ENCODE measurements at regions not wholly inside any gene's neighbourhood (a gene's known extent, or its start where the extent isn't known, plus 50 kb on each side); places are given as distances from the start of the nearest gene placed in this dataset.
A peak's percentile ranks its signal among the peaks of the same experiment; 100 is the strongest.
"Not testable (repeated sequence)": the region's sequence is repeated elsewhere in the genome, so short reads cannot be mapped to it uniquely, and the experiment has no call there.

DNA sequence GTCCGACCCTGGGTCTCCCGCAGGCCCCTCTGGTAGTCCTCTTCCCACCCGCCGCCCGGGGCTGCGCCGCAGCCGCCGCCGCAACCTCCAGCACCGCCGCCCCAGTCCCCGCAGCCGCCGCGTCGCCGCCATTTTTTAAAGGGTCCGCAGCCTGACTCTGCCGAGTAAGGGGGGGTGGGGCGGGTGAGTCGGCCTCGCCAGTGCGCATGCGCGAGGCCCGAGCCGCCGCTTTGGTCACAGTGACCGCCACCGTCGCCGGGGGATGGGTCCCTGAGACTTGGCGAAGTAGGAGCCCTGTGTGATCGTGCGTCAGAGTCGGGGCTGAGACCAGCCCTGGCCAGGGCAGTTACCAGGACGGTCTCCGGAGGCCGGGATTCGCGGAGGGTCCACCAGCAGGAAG is 532.8 kb downstream of the FOXD4L4 start:
- H3K4me2 ChIP-seq, result peak overlapping the region; percentile 73; the same call in 1 of the 2 replicates
- peak overlapping the region; percentile 57 for H3K4me3 ChIP-seq
- H3K27me3 ChIP-seq (ENCODE audit: insufficient read depth); H4K20me1 ChIP-seq (replicated peaks; ENCODE audit: insufficient read depth); H3K4me1 Mint-ChIP-seq; H3F3A ChIP-seq (replicated peaks; ENCODE audit: low read depth); H3K27ac Mint-ChIP-seq; H3K9me2 ChIP-seq (ENCODE audit: insufficient read depth); ATAC-seq; H3K36me3 Mint-ChIP-seq (ENCODE audit: low read depth); H3K36me3 ChIP-seq (ENCODE audit: insufficient read depth); H3K27me3 Mint-ChIP-seq (ENCODE audit: insufficient read depth, low read depth, poor library complexity); H3K79me2 ChIP-seq (replicated peaks; ENCODE audit: insufficient read depth); H3K27ac ChIP-seq (ENCODE audit: low read depth); H2AFZ ChIP-seq; DNase-seq (ENCODE audit: low spot score); H3K4me1 ChIP-seq (ENCODE audit: insufficient read depth): not testable (repeated sequence)
- Mint-ChIP-seq H3K4me3 (peak overlapping the region; percentile 85), H3K9me3 (peaks cover 19% of the 10 kb centered on the region; the same call in 2 of the 3 replicates)

- H2AFZ ChIP-seq; H3K27ac Mint-ChIP-seq; H4K20me1 ChIP-seq (replicated peaks; ENCODE audit: insufficient read depth); H3K79me2 ChIP-seq (replicated peaks; ENCODE audit: insufficient read depth); H3K9me2 ChIP-seq (ENCODE audit: insufficient read depth); H3F3A ChIP-seq (replicated peaks; ENCODE audit: low read depth); H3K4me2 ChIP-seq; H3K4me1 Mint-ChIP-seq; H3K27me3 Mint-ChIP-seq (ENCODE audit: insufficient read depth, low read depth, poor library complexity); H3K36me3 Mint-ChIP-seq (ENCODE audit: low read depth); DNase-seq (ENCODE audit: low spot score); H3K4me3 ChIP-seq; ATAC-seq; H3K36me3 ChIP-seq (ENCODE audit: insufficient read depth); H3K9me3 Mint-ChIP-seq; H3K27me3 ChIP-seq (ENCODE audit: insufficient read depth); H3K4me3 Mint-ChIP-seq; H3K27ac ChIP-seq (ENCODE audit: low read depth); H3K4me1 ChIP-seq (ENCODE audit: insufficient read depth): not testable (repeated sequence)
Observed at GRCh38 chr9:66278809-66279208, 541.9 kb downstream of the FOXD4L4 start.

Data from GM23338 (cell line).